SKM-1 (cell line): ENCODE measurements at regions not wholly inside any gene's neighbourhood (a gene's known extent, or its start where the extent isn't known, plus 50 kb on each side); places are given as distances from the start of the nearest gene placed in this dataset.
"Not testable (repeated sequence)": the region's sequence is repeated elsewhere in the genome, so short reads cannot be mapped to it uniquely, and the experiment has no call there.

ENCODE experiments used
- DNase-seq: peaks from one replicate; lab custom pipeline; 2025; ENCODE audit not compliant: unreplicated experiment; lab: John Stamatoyannopoulos, UW

- DNase-seq, result no peak
These were observed 61.1 kb upstream of the SEM1 start for GRCh38 chr7:96770758-96771157.

GRCh38 chr7:96772139-96772694, 62.6 kb upstream of the SEM1 start:
- no peak for DNase-seq

GRCh38 chr7:96773483-96773882, 63.8 kb upstream of the SEM1 start:
- no peak for DNase-seq

- no peak for DNase-seq
These were observed 64.7 kb upstream of the SEM1 start for GRCh38 chr7:96774358-96774757.

GRCh38 chr7:96775046-96775445, 65.4 kb upstream of the SEM1 start:
- no peak for DNase-seq

- DNase-seq, result no peak
These were observed 68.6 kb upstream of the SEM1 start for GRCh38 chr7:96778263-96778662.

GRCh38 chr7:96781919-96782318, 72.3 kb upstream of the SEM1 start:
- DNase-seq, result no peak

- DNase-seq, result not testable (repeated sequence)
These were observed 73.1 kb upstream of the SEM1 start for GRCh38 chr7:96782686-96783298.

GRCh38 chr7:96784597-96784996, 75.0 kb upstream of the SEM1 start:
- no peak for DNase-seq

- no peak for DNase-seq
These were observed 76.8 kb upstream of the SEM1 start for GRCh38 chr7:96786261-96786997.

- DNase-seq, result no peak
These were observed 77.4 kb upstream of the SEM1 start for GRCh38 chr7:96786998-96787395.

- DNase-seq, result no peak
These were observed 80.3 kb upstream of the SEM1 start for GRCh38 chr7:96789914-96790313.

- no peak for DNase-seq
These were observed 82.5 kb upstream of the SEM1 start for GRCh38 chr7:96792115-96792514.

GRCh38 chr7:96794063-96794462, 84.4 kb upstream of the SEM1 start:
- DNase-seq, result no peak

GRCh38 chr7:96800122-96800521, 90.5 kb upstream of the SEM1 start:
- DNase-seq, result no peak

- DNase-seq, result no peak
These were observed 91.2 kb upstream of the SEM1 start for GRCh38 chr7:96800824-96801223.

- DNase-seq, result no peak
These were observed 109.6 kb upstream of the SEM1 start for GRCh38 chr7:96819111-96819700.

GRCh38 chr7:96821131-96821530, 111.5 kb upstream of the SEM1 start:
- not testable (repeated sequence) for DNase-seq

GRCh38 chr7:96822824-96823223, 113.2 kb upstream of the SEM1 start:
- no peak for DNase-seq

- DNase-seq, result no peak
These were observed 113.6 kb upstream of the SEM1 start for GRCh38 chr7:96823274-96823673.

- DNase-seq, result no peak
These were observed 115.0 kb upstream of the SEM1 start for GRCh38 chr7:96824686-96825085.

GRCh38 chr7:96825285-96825684, 115.6 kb upstream of the SEM1 start:
- DNase-seq, result no peak
